Neuron (in vitro differentiated cells): ENCODE measurements at regions not wholly inside any gene's neighbourhood (a gene's known extent, or its start where the extent isn't known, plus 50 kb on each side); places are given as distances from the start of the nearest gene placed in this dataset.
"Not testable (repeated sequence)": the region's sequence is repeated elsewhere in the genome, so short reads cannot be mapped to it uniquely, and the experiment has no call there.

Experiments
- H2AFZ ChIP-seq: one replicate; pipeline ENCODE4 v1.6.1; 2013; ENCODE audit warnings: low read depth, mild to moderate bottlenecking, inconsistent platforms, low read length, moderate library complexity
- H3K27me3 ChIP-seq: one replicate; pipeline ENCODE4 v1.6.1; 2013; ENCODE audit warnings: low read length; ENCODE audit not compliant: insufficient read depth
- H3K36me3 ChIP-seq: one replicate; pipeline ENCODE4 v1.6.1; 2013; ENCODE audit warnings: low read length; ENCODE audit not compliant: insufficient read depth
- H3K4me1 ChIP-seq: one replicate; pipeline ENCODE4 v1.6.1; 2013; ENCODE audit warnings: low read length; ENCODE audit not compliant: insufficient read depth
- H3K4me3 ChIP-seq: 2 replicates; pipeline ENCODE4 v1.5.1; 2013; ENCODE audit warnings: mild to moderate bottlenecking, low read length, moderate library complexity
- H3K9me3 ChIP-seq: one replicate; pipeline ENCODE4 v1.6.1; 2013; ENCODE audit warnings: low read length

- Histone ChIP-seq H3K4me1 (no peaks in the 10 kb centered on the region), H3K27me3 (no peaks in the 10 kb centered on the region)
Measured at GRCh38 chr17:33689725-33690124, 396.6 kb upstream of the ASIC2 start.

GRCh38 chr17:33695431-33695830, 402.3 kb upstream of the ASIC2 start:
- no peaks in the 10 kb centered on the region for H3K27me3 ChIP-seq
- H2AFZ ChIP-seq, result no peak overlapping the region
- no peaks in the 10 kb centered on the region for H3K9me3 ChIP-seq
- H3K4me3 ChIP-seq, result no peak overlapping the region
- peaks cover 5% of the 10 kb centered on the region for H3K4me1 ChIP-seq
- no peaks in the 10 kb centered on the region for H3K36me3 ChIP-seq

More at GRCh38 chr17:33689725-33690124, 396.6 kb upstream of the ASIC2 start:
- no peaks in the 10 kb centered on the region for H3K36me3 ChIP-seq
- H3K9me3 ChIP-seq, result no peaks in the 10 kb centered on the region
- H2AFZ ChIP-seq, result no peak overlapping the region
- no peak overlapping the region for H3K4me3 ChIP-seq

GRCh38 chr17:33696102-33696501, 403.0 kb upstream of the ASIC2 start:
- H3K36me3 ChIP-seq, result no peaks in the 10 kb centered on the region
- H3K4me3 ChIP-seq, result no peak overlapping the region
- peaks cover 5% of the 10 kb centered on the region for H3K4me1 ChIP-seq
- no peaks in the 10 kb centered on the region for H3K27me3 ChIP-seq
- H3K9me3 ChIP-seq, result no peaks in the 10 kb centered on the region
- H2AFZ ChIP-seq, result no peak overlapping the region

- Histone ChIP-seq H3K9me3 (no peaks in the 10 kb centered on the region), H3K4me1 (peaks cover 5% of the 10 kb centered on the region), H3K36me3 (no peaks in the 10 kb centered on the region), H2AFZ (no peak overlapping the region), H3K27me3 (no peaks in the 10 kb centered on the region), H3K4me3 (no peak overlapping the region)
Measured at GRCh38 chr17:33697557-33697956, 404.5 kb upstream of the ASIC2 start.

- Histone ChIP-seq H2AFZ (no peak overlapping the region), H3K36me3 (no peaks in the 10 kb centered on the region), H3K4me1 (no peaks in the 10 kb centered on the region), H3K27me3 (no peaks in the 10 kb centered on the region), H3K9me3 (no peaks in the 10 kb centered on the region), H3K4me3 (no peak overlapping the region)
Measured at GRCh38 chr17:33701910-33702309, 408.8 kb upstream of the ASIC2 start.

- Histone ChIP-seq H3K4me1 (no peaks in the 10 kb centered on the region), H3K27me3 (no peaks in the 10 kb centered on the region), H2AFZ (no peak overlapping the region), H3K9me3 (no peaks in the 10 kb centered on the region), H3K4me3 (no peak overlapping the region), H3K36me3 (no peaks in the 10 kb centered on the region)
Measured at GRCh38 chr17:33704856-33705255, 411.8 kb upstream of the ASIC2 start.

- no peaks in the 10 kb centered on the region for H3K9me3 ChIP-seq
- H3K4me1 ChIP-seq, result no peaks in the 10 kb centered on the region
- H3K36me3 ChIP-seq, result no peaks in the 10 kb centered on the region
- no peaks in the 10 kb centered on the region for H3K27me3 ChIP-seq
- H3K4me3 ChIP-seq, result no peak overlapping the region
- H2AFZ ChIP-seq, result no peak overlapping the region
Measured at GRCh38 chr17:33709881-33710280, 416.8 kb upstream of the ASIC2 start.

- Histone ChIP-seq H3K36me3 (no peaks in the 10 kb centered on the region), H3K4me1 (no peaks in the 10 kb centered on the region), H3K4me3 (no peak overlapping the region), H3K27me3 (no peaks in the 10 kb centered on the region), H3K9me3 (no peaks in the 10 kb centered on the region), H2AFZ (no peak overlapping the region)
Measured at GRCh38 chr17:33712120-33712519, 419.0 kb upstream of the ASIC2 start.

GRCh38 chr17:33716957-33717356, 423.9 kb upstream of the ASIC2 start:
- Histone ChIP-seq H3K36me3 (no peaks in the 10 kb centered on the region), H2AFZ (no peak overlapping the region), H3K9me3 (no peaks in the 10 kb centered on the region), H3K4me1 (no peaks in the 10 kb centered on the region), H3K4me3 (no peak overlapping the region), H3K27me3 (no peaks in the 10 kb centered on the region)

GRCh38 chr17:33723736-33724135, 430.6 kb upstream of the ASIC2 start:
- not testable (repeated sequence) for H3K4me1 ChIP-seq, H3K4me3 ChIP-seq, H3K9me3 ChIP-seq, H3K36me3 ChIP-seq, H3K27me3 ChIP-seq, H2AFZ ChIP-seq

- H3K4me3 ChIP-seq, result no peak overlapping the region
- no peaks in the 10 kb centered on the region for H3K36me3 ChIP-seq
- H3K4me1 ChIP-seq, result no peaks in the 10 kb centered on the region
- no peaks in the 10 kb centered on the region for H3K9me3 ChIP-seq
- H2AFZ ChIP-seq, result no peak overlapping the region
- H3K27me3 ChIP-seq, result no peaks in the 10 kb centered on the region
Measured at GRCh38 chr17:33725675-33726271, 432.7 kb upstream of the ASIC2 start.

GRCh38 chr17:33730131-33730530, 437.0 kb upstream of the ASIC2 start:
- Histone ChIP-seq H3K4me1 (no peaks in the 10 kb centered on the region), H3K9me3 (no peaks in the 10 kb centered on the region), H2AFZ (no peak overlapping the region), H3K36me3 (no peaks in the 10 kb centered on the region), H3K4me3 (no peak overlapping the region), H3K27me3 (no peaks in the 10 kb centered on the region)

GRCh38 chr17:33732116-33732515, 439.0 kb upstream of the ASIC2 start:
- H3K9me3 ChIP-seq, result no peaks in the 10 kb centered on the region
- no peaks in the 10 kb centered on the region for H3K36me3 ChIP-seq
- H3K27me3 ChIP-seq, result no peaks in the 10 kb centered on the region
- no peaks in the 10 kb centered on the region for H3K4me1 ChIP-seq
- no peak overlapping the region for H2AFZ ChIP-seq
- no peak overlapping the region for H3K4me3 ChIP-seq

- Histone ChIP-seq H3K4me1 (no peaks in the 10 kb centered on the region), H3K36me3 (no peaks in the 10 kb centered on the region), H3K9me3 (no peaks in the 10 kb centered on the region), H3K4me3 (no peak overlapping the region), H3K27me3 (peaks cover 2% of the 10 kb centered on the region), H2AFZ (no peak overlapping the region)
Measured at GRCh38 chr17:33739714-33740113, 446.6 kb upstream of the ASIC2 start.
